Stromal cell of bone marrow (primary cell): ENCODE measurements at regions not wholly inside any gene's neighbourhood (a gene's known extent, or its start where the extent isn't known, plus 50 kb on each side); places are given as distances from the start of the nearest gene placed in this dataset.

Experiments used
- DNase-seq: peaks from one replicate; pipeline ENCODE4 v3.0.0-alpha.2; 2012; ENCODE audit warnings: low read depth

DNA sequence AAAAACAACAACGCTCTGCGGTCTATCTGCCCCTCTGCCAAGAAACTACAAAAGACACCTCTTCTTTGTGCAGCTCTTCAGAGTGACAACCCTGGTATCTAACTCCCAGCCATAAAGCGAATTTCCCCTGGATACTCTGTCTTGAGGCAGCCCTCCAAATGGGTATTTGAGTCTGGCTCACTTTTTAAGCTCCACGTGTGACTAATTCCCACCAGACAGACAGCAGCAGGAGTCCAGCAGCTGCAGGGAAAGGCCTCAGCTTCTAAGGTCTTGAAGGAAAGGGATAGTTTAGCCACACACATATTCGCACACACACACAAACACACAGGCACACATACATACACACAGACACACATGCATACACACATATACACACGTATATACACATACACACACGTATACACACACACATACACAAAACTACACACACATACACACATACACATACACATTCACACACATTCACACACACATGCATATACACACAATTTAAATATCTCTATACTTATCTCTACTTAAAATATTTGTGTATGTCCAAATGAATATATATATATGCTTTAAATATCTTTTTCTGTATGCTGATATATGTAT is 188.8 kb downstream of the TSHZ3 start:
- no peak for DNase-seq

DNA sequence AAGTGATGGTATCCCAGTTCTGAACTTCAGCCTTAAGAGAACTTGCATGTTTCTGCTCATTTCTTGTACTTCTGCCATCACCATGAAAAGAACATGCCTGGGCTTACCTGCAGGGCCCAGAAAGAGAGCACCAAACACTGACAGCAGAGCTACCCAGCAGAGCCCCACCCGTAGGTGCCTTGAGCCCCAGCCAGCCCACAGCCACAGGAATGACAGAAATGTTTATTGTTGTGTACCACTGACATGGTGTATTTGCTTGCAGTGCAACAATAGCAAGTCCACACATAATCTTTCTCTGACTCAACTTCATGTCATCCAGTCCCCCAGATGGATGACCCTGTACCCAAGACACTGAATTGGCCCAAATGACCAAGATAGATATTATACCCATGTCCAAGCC is 195.2 kb downstream of the TSHZ3 start:
- DNase-seq, result no peak

GRCh38 chr19:31152906-31153305 is 196.3 kb downstream of the TSHZ3 start:
- no peak for DNase-seq

- no peak for DNase-seq
Measured at GRCh38 chr19:31149441-31149941, 199.7 kb downstream of the TSHZ3 start.

DNA sequence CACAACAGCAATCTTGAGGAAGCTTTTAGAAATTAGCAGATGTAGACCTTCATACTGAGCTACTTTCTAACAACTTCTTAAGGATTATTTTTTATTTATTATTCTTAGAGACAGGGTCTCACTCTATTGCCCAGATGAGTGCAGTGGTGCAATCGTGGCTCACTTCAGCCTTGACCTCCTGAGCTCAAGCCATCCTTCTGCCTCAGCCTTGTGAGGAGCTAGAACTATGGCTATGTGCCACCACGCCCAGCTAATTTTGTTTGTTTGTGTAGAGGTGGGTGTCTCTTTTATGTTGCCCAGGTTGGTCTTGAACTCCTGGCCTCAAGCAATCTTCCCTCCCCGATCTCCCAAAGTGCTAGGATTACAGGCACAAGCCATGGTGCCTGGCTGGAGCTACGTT is 200.6 kb downstream of the TSHZ3 start:
- no peak for DNase-seq

DNA sequence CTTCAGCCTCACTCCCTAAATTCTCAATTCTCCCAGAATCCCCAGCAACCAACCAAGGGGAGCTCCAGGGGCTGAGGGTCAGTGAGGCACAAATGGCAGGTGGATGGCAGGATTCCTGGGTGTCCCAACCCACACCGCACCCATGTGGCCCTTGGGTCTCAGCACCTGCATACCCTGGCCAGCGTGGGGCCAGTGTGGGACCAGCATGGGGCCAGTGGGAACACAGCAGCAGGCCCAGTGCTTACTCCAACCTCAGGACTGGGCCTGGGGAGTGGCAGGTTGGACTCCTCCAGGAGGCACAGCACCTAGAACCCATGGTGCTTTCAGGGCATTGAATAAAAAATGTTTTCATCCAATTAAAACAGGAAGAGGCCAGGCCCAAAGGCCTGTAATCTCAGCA is 202.0 kb downstream of the TSHZ3 start:
- no peak for DNase-seq

- DNase-seq, result no peak
Measured at GRCh38 chr19:31146546-31147183, 202.6 kb downstream of the TSHZ3 start.

GRCh38 chr19:31146015-31146414 is 203.2 kb downstream of the TSHZ3 start:
- no peak for DNase-seq

DNA sequence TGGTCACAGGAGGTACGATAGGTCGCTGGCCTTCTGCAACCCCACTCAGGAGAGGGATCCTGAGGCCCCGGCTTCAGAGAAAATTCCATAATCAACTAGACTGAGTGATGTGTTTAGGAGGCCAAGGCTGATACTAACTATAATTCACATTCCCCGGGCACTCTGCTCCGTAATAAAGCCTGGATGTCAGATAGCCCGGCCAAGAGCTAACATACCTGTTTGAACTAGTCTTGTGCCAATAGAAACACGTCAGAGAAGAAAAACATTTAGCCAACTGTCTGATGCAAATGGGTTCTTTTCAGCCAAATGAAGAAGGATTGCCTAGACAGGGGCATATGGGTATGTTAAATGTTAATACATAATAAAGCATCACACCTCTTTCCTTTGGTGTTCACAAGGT is 204.2 kb downstream of the TSHZ3 start:
- DNase-seq, result no peak

- DNase-seq, result no peak
Measured at GRCh38 chr19:31144075-31144870, 205.0 kb downstream of the TSHZ3 start.

DNA sequence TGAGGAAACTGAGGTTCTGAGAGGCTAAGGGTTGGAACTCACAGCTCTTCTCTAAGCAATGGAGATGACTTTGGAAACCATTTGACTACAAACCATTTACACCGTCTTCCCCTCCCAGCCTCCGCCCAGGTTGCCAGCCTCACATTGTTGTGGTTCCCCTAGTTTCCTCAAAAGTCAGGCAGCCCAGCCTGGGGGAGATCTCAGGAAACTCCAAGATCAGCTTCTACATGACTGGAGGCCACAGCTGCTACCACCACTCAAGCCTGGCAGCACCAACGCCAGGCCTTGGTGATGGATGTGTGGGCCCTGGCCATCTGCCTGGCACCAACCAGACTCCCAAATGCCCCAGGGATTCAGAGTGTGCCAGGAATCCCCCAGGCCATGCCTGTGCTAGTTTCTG is 207.9 kb downstream of the TSHZ3 start:
- DNase-seq, result no peak

- no peak for DNase-seq
Measured at GRCh38 chr19:31140717-31141116, 208.5 kb downstream of the TSHZ3 start.

DNA sequence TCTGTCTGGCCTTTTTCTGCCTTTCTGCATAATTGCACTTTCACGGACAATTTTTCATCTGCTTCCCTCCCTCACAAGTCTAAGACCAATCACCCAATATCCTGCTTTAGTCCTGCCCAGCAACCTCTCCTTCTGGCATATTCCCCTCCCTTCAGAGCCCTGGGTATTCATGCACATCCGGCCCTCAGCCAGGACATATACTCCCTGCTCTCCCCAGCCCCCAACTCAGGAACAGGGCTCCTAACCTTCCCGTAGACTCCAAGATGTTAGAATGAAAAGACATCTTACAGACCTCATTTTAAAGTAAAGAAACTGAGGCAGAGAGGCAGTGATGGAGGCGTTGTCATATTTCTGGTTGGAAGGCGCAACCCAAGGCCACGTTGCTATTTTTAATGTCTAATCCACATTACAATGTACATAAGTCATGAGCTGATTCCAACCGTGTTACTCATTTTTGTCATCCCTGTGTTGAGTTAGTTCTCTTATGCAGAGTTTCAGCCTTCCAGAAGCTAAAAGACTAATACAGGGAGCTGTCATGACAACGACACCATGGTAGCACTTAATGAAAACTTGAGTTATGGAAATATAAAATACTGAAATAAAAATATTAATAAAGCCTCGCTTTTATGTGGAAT is 209.2 kb downstream of the TSHZ3 start:
- peak; percentile 53 for DNase-seq

DNA sequence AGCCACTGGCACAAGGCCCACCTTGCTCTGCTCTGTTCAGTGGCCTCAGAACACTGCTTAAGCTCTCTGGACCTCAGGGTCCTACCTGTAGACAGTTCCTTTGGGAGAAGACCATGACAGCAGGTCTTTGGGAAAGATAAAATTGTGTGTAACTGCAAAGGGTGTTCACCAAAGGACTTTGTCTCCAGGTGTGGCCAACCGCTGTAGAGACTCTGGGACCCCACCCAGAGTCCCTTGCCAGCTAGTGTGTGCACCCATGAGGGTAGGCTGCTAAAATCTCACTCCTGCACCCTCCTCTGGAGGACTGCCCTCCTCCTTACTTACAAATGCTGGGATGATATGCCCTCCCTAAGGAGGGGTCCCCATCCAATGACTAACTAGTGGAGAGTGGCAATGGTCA is 211.2 kb downstream of the TSHZ3 start:
- DNase-seq, result no peak

DNA sequence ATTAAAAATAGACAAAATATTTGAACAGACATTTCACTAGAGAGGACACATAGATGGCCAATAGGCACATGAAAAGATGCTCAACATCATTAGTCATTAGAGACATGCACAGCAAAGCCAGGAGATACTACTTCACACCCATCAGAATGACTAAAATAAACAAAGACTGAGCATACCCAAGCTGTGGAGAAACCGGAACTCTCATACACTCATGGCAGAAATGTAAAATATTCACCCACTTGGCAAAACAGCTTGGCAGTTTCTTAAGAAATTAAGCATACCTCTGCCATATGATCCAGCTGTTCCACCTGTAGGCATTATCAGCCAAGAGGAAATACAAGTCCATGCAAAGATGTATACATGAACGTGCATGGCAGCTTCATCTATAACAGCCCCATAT is 213.4 kb downstream of the TSHZ3 start:
- no peak for DNase-seq

- no peak for DNase-seq
Measured at GRCh38 chr19:31132753-31133110, 216.5 kb downstream of the TSHZ3 start.

DNA sequence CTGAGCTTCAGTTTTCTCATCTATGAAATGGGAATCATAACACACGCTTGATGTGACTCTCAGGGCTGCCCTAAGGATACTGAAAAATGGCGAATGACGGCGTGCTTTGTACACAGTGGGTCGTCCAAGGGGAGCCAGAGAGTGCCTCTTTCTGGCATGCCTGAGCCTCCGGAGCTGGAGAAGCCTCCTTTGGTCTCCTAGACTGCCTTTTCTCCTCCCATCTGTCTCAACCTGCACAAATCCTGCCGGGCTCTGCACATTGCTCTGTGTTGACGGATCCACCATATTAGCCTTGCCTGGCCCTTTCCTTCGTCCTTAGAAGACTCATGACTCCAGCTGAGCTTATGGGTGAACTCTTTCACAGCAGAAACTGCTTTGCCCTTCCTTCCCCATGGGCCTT is 220.9 kb downstream of the TSHZ3 start:
- DNase-seq, result no peak

- peak; percentile 61 for DNase-seq
Measured at GRCh38 chr19:31127134-31127967, 221.9 kb downstream of the TSHZ3 start.

DNA sequence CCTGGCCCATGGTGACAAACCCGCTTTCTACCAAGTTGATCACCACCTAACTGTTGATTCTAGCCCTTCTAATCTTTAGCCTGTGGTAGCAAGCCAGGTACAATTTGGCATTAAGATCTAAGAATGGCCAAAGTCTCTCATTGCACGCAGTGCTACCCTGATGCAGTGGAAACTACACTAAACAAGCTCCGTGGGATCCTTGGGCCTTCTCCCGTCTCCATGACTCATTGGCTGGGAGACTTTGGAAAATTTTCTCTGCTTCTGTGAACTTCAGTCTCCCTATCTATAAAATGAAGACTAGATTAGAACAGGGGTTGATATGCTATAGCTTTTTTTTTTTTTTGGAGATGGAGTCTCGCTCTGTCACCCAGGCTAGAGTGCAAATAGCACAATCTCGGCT is 223.0 kb downstream of the TSHZ3 start:
- DNase-seq, result no peak

DNA sequence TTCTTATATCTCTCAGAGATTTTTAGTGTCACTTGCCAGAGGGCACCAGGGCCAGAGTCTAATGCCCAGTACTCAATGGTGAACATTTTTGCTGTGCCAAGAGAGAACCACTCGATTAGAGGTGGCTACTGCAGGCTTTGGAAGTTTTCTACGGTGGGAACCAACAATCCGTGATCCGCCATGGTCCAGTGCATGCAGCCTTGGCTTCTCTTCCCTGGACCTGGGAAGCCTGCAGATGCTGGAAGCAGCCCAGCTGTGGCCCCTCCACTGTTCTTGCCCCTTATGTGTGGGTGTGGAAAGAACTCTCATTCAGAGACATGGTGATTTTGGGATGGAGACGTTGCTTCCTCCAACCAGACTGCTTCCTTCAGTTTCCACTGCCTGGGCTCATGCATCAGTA is 224.2 kb downstream of the TSHZ3 start:
- no peak for DNase-seq

- no peak for DNase-seq
Measured at GRCh38 chr19:31121501-31121900, 227.7 kb downstream of the TSHZ3 start.

DNA sequence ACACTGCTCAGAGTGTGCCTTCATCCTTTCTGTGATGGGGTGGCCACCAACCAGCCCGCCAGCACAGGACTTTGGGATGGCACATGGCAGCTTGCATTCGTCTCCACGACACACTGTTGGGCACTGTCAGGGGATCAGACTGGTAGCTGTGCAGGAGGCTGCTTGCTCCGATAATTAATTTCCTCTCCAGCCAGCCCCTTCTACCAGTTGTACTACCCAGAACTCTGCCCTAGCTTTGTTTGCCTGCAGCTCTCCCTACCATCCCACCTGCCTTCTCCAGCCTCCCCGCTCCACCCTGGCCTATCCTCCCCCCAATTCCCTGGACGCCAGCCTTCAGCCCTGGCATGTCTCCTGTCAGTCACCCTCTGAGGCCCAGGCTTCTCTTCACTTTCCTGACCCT is 228.3 kb downstream of the TSHZ3 start:
- no peak for DNase-seq
